Keratinocyte (primary cell): ENCODE measurements at regions not wholly inside any gene's neighbourhood (a gene's known extent, or its start where the extent isn't known, plus 50 kb on each side); places are given as distances from the start of the nearest gene placed in this dataset.

Experiments
- DNase-seq: peaks from one replicate; pipeline ENCODE4 v3.0.0-alpha.2; 2011; ENCODE audit warnings: low read depth, missing footprints, low spot score
- FAIRE-seq: peaks from 2 replicates; lab custom pipeline; 2011; peaks lifted over from hg19 to GRCh38; lab: Jason Lieb, UNC
- H2AFZ ChIP-seq: 2 replicates; pipeline ENCODE4 v1.6.0; 2012; ENCODE audit warnings: low read length, control low read depth, inconsistent platforms; ENCODE audit not compliant: control insufficient read depth
- H3K27ac ChIP-seq: 2 replicates; pipeline ENCODE4 v1.5.1; 2011; ENCODE audit warnings: low read length; ENCODE audit not compliant: control insufficient read depth, insufficient read depth
- H3K27me3 ChIP-seq: 3 replicates; pipeline ENCODE4 v1.6.0; 2011; ENCODE audit warnings: low read length; ENCODE audit not compliant: control insufficient read depth, insufficient read depth; ENCODE audit errors: extremely low read depth
- H3K36me3 ChIP-seq, 2 experiments: 2 replicates in 1 of 2; 3 replicates in 1 of 2; pipeline ENCODE4 v1.5.1; 2011; ENCODE audit warnings: low read length in 2 of 2, mild to moderate bottlenecking in 1 of 2; ENCODE audit not compliant: control insufficient read depth in 2 of 2, insufficient read depth in 2 of 2; ENCODE audit errors: extremely low read depth in 1 of 2
- H3K4me1 ChIP-seq: 3 replicates; pipeline ENCODE4 v1.5.1; 2011; ENCODE audit warnings: low read length; ENCODE audit not compliant: control insufficient read depth, insufficient read depth; ENCODE audit errors: extremely low read depth
- H3K4me2 ChIP-seq: 3 replicates; pipeline ENCODE4 v1.6.0; 2011; ENCODE audit warnings: low read depth, low read length; ENCODE audit not compliant: control insufficient read depth, insufficient read depth; ENCODE audit errors: extremely low read depth
- H3K4me3 ChIP-seq, 3 experiments: fragments of 200-600 bp in 1 of 3; sonication (generic) in 1 of 3; 2 replicates in 2 of 3; 3 replicates in 1 of 3; pipeline ENCODE4 v1.5.1; 2011 to 2016; ENCODE audit warnings: low read length in 3 of 3, mild to moderate bottlenecking in 3 of 3, control low read depth in 2 of 3, inconsistent platforms in 1 of 3, low read depth in 1 of 3, mixed read lengths in 1 of 3, mixed run types in 1 of 3, moderate library complexity in 1 of 3; ENCODE audit not compliant: control insufficient read depth in 2 of 3, insufficient read depth in 2 of 3; ENCODE audit errors: extremely low read depth in 1 of 3
- H3K79me2 ChIP-seq: 2 replicates; pipeline ENCODE4 v1.6.0; 2012; ENCODE audit warnings: low read length; ENCODE audit not compliant: control insufficient read depth, insufficient read depth
- H3K9ac ChIP-seq: 3 replicates; pipeline ENCODE4 v1.6.0; 2011; ENCODE audit warnings: low read length; ENCODE audit not compliant: control insufficient read depth, insufficient read depth; ENCODE audit errors: extremely low read depth
- H3K9me1 ChIP-seq: 3 replicates; pipeline ENCODE4 v1.6.0; 2011; ENCODE audit warnings: low read length; ENCODE audit not compliant: control insufficient read depth, insufficient read depth; ENCODE audit errors: extremely low read depth
- H3K9me3 ChIP-seq: 2 replicates; pipeline ENCODE4 v1.5.1; 2012; ENCODE audit warnings: low read depth, low read length; ENCODE audit not compliant: control insufficient read depth
- H4K20me1 ChIP-seq: 3 replicates; pipeline ENCODE4 v1.6.0; 2011; ENCODE audit warnings: low read length; ENCODE audit not compliant: control insufficient read depth, insufficient read depth; ENCODE audit errors: extremely low read depth
- CTCF ChIP-seq, 3 experiments: IDR thresholded peaks in 1 of 3; conservative IDR thresholded peaks in 1 of 3; optimal IDR thresholded peaks in 1 of 3; 2 replicates in 2 of 3; 3 replicates in 1 of 3; pipeline versions ENCODE3 to v1.5.1; 2011; ENCODE audit warnings: low read length in 3 of 3, mild to moderate bottlenecking in 3 of 3, moderate library complexity in 2 of 3, control low read depth in 1 of 3, inconsistent platforms in 1 of 3; ENCODE audit not compliant: insufficient read depth in 2 of 3; ENCODE audit errors: extremely low read depth in 1 of 3
- EZH2 ChIP-seq: IDR thresholded peaks from one replicate; pipeline ENCODE4 v1.6.1; 2012; ENCODE audit warnings: inconsistent platforms, mild to moderate bottlenecking, low read length, moderate library complexity
- dilution Hi-C: fragments of 300-500 bp; cut with MboI; formaldehyde crosslinking; loops from one replicate; pipeline ENCODE4 v1.7.0; 2020; ENCODE audit warnings: low sequenced_read_pairs; ENCODE audit not compliant: extremely low pct_ligation_motif_present

- no peak for DNase-seq
- Histone ChIP-seq H3K79me2 (no peaks in the 10 kb centered on the region), H3K4me2 (no peak overlapping the region), H3K36me3 (no peaks in the 10 kb centered on the region), H4K20me1 (no peaks in the 10 kb centered on the region), H3K27ac (no peak overlapping the region), H2AFZ (no peak overlapping the region), H3K9me1 (no peaks in the 10 kb centered on the region), H3K4me1 (no peaks in the 10 kb centered on the region), H3K4me3 (no peak overlapping the region), H3K9ac (no peak overlapping the region), H3K27me3 (no peaks in the 10 kb centered on the region), H3K9me3 (no peaks in the 10 kb centered on the region)
- no peak for FAIRE-seq
- dilution Hi-C loops, result no loop called here
- TF ChIP-seq CTCF (optimal IDR thresholded peaks at IDR 0.05 in 1 of 3, IDR thresholded peaks at IDR 0.05 in 1 of 3, conservative IDR thresholded peaks at IDR 0.05 in 1 of 3; ENCODE audit: extremely low read depth in 1 of 3, insufficient read depth in 2 of 3, low read length in 3 of 3), result no peak
These were observed 1314.6 kb upstream of the TMEM132C start for GRCh38 chr12:126952096-126953007.

GRCh38 chr12:126953365-126953889, 1313.5 kb upstream of the TMEM132C start:
- Histone ChIP-seq H3K9ac (no peak overlapping the region), H3K4me3 (no peak overlapping the region), H3K79me2 (no peaks in the 10 kb centered on the region), H4K20me1 (no peaks in the 10 kb centered on the region), H3K9me1 (no peaks in the 10 kb centered on the region), H3K9me3 (no peaks in the 10 kb centered on the region), H3K4me2 (no peak overlapping the region), H3K4me1 (no peaks in the 10 kb centered on the region), H2AFZ (no peak overlapping the region), H3K27ac (no peak overlapping the region), H3K36me3 (no peaks in the 10 kb centered on the region), H3K27me3 (no peaks in the 10 kb centered on the region)
- no peak for DNase-seq
- no peak for FAIRE-seq
- dilution Hi-C loops, result no loop called here
- TF ChIP-seq CTCF (optimal IDR thresholded peaks at IDR 0.05 in 1 of 3, IDR thresholded peaks at IDR 0.05 in 1 of 3, conservative IDR thresholded peaks at IDR 0.05 in 1 of 3; ENCODE audit: extremely low read depth in 1 of 3, insufficient read depth in 2 of 3, low read length in 3 of 3) (no peak), EZH2 (no peak)
